Subcutaneous abdominal adipose tissue (tissue), 5 donors: ENCODE measurements at regions not wholly inside any gene's neighbourhood (a gene's known extent, or its start where the extent isn't known, plus 50 kb on each side); places are given as distances from the start of the nearest gene placed in this dataset.

Source experiments
- H3K27ac ChIP-seq: one replicate; pipeline ENCODE4 v1.7.0; 2013; ENCODE audit warnings: low read depth, mild to moderate bottlenecking, inconsistent platforms, low read length, moderate library complexity
- H3K27me3 ChIP-seq, 5 donors: one replicate each; pipeline ENCODE4 v1.7.0; 2013; ENCODE audit warnings: low read length in 5 of 5, inconsistent platforms in 1 of 5; ENCODE audit not compliant: control insufficient read depth in 5 of 5, insufficient read depth in 4 of 5
- H3K36me3 ChIP-seq, 5 donors: one replicate each; pipeline ENCODE4 v1.7.0; 2013; ENCODE audit warnings: low read length in 5 of 5; ENCODE audit not compliant: control insufficient read depth in 5 of 5, insufficient read depth in 5 of 5
- H3K4me1 ChIP-seq, 5 donors: one replicate each; pipeline ENCODE4 v1.7.0; 2013; ENCODE audit warnings: low read length in 5 of 5, mild to moderate bottlenecking in 3 of 5, moderate library complexity in 1 of 5; ENCODE audit not compliant: control insufficient read depth in 5 of 5, insufficient read depth in 5 of 5
- H3K4me3 ChIP-seq, 5 donors: one replicate each; pipeline ENCODE4 v1.7.0; 2013; ENCODE audit warnings: low read length in 5 of 5, low read depth in 1 of 5
- H3K9ac ChIP-seq, 5 donors: one replicate each; pipeline ENCODE4 v1.7.0; 2013; ENCODE audit warnings: low read length in 5 of 5, mild to moderate bottlenecking in 4 of 5, moderate library complexity in 3 of 5
- H3K9me3 ChIP-seq, 5 donors: one replicate each; pipeline ENCODE4 v1.7.0; 2013; ENCODE audit warnings: low read length in 5 of 5; ENCODE audit not compliant: control insufficient read depth in 5 of 5
- donor health status: healthy.
- donor health status: healthy.
- donor health status: healthy.
- donor health status: healthy.
- donor health status: healthy.

DNA sequence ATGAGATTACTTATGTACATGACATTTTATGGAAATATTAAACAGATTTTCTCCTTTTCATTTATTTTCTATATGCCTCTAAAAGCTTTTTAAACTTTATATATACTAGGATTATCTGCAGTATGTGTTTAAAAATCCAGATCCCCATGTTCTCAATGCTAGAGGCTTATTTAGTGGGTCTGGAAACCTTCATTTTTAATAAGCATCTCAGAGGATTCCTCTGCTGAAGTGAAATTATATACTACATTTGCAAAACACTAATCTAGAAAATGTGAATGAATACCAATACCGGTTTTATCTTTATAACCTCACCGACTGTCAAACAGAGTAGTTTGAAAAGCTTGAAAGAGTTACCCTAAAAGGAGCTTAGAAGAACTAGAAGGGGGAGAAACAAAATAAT, 863.8 kb upstream of the ZWINT start:
- Histone ChIP-seq H3K4me1 (no peaks in the 10 kb centered on the region), H3K4me3 (no peak overlapping the region), H3K27ac (no peak overlapping the region), H3K9me3 (no peaks in the 10 kb centered on the region), H3K36me3 (no peaks in the 10 kb centered on the region), H3K9ac (no peak overlapping the region), H3K27me3 (no peaks in the 10 kb centered on the region)

DNA sequence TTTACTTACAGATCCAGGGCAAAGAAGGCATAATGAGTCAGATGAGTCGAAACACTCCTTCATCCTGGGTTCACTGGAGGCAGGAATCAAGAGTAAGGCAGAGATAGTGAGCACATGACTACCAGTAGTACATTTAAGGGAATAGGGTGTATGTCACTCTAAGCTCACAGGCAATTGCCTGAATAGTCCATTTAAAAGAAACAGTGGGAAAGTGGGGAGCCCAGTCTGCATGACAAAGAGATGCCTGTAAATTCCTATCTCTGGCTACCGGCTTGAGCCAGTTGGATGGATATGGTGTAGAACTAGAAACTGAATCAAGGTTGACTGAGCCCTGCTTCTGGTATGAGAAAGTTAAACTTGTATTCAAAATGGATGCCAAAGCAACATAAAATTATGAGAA, 861.5 kb upstream of the ZWINT start:
- H3K4me3 ChIP-seq = no peak overlapping the region
- no peak overlapping the region for H3K27ac ChIP-seq
- H3K27me3 ChIP-seq = no peaks in the 10 kb centered on the region
- no peak overlapping the region for H3K9ac ChIP-seq
- no peaks in the 10 kb centered on the region for H3K36me3 ChIP-seq
- H3K4me1 ChIP-seq = no peaks in the 10 kb centered on the region
- H3K9me3 ChIP-seq = no peaks in the 10 kb centered on the region

DNA sequence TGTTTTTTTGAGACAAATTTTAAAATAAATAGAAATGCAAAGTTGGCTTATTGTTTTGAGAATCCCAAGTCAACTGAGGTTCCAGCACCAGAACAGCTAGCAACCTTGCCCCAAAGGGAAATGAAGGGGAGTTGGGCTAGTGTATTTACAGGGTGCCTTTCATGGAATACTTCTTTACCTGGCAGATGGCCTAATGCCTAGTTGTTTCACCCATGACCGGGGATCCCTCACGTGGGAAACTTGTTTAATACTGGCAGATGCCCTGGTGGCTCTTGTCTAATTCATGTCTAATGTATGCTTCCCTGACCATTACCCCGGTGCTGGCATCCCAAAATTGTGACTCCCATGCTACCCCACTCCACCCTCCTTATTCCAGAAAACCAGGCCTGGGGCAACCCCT, 861.1 kb upstream of the ZWINT start:
- Histone ChIP-seq H3K9ac (no peak overlapping the region), H3K36me3 (no peaks in the 10 kb centered on the region), H3K4me3 (no peak overlapping the region), H3K27ac (no peak overlapping the region), H3K27me3 (no peaks in the 10 kb centered on the region), H3K4me1 (no peaks in the 10 kb centered on the region), H3K9me3 (no peaks in the 10 kb centered on the region)

DNA sequence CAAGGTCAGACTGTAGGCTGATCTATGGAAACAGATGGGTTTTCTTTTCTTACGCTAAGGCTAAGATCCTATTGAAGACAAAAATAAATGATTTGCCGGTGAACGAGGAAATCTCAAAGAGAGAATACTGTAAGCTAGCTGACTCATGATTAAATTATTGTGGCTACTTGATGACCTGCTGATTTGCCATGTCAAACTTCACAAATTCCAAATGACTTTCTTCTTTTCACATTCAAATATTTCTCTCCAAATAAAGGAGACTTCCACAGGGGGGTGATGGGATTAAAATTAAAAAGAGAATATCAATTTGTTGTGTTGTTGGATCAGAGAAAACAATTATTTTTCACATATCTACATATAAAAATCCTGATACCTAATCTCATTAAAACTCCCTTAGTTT, 860.6 kb upstream of the ZWINT start:
- Histone ChIP-seq H3K9me3 (no peaks in the 10 kb centered on the region), H3K27me3 (no peaks in the 10 kb centered on the region), H3K9ac (no peak overlapping the region), H3K36me3 (no peaks in the 10 kb centered on the region), H3K4me3 (no peak overlapping the region), H3K27ac (no peak overlapping the region), H3K4me1 (no peaks in the 10 kb centered on the region)

DNA sequence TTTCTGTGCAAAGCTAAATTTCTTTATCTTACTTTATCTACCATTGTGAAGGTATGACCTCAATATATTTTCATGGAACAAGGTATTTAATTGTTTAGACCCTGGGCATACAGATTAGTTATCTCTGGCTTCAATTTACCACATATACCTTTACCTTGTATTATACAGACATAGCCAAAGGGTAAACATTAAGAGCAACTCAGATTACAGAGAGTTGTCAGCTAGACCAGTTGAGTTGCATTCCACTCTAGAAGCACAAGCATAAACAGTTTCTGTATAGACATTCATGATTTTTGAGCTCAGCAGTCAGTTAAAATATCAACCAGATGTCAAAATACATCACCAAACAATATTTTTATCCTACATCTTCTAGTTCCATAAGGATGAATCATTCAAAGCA, 857.3 kb upstream of the ZWINT start:
- H3K9me3 ChIP-seq = no peaks in the 10 kb centered on the region

DNA sequence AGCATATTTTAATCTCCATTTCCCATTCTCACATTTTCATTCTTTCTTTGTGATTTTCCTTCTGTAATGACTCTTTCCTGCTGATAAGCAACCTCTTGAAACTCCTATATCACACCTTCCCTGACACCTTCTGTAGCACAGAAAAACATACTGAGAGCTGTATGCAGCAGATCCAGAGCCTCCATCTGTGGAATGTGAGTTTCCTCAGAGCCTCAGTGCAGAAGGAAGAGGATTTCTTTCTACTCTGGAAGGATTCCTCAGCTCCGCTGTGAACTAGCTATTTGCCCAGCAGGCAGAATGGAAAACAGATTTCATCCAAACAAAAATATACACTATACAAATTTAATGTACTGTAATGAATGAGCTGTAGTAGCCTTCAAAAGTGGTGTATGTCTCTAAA, 841.3 kb upstream of the ZWINT start:
- Histone ChIP-seq H3K27ac (no peak overlapping the region), H3K9me3 (no peaks in the 10 kb centered on the region), H3K4me1 (no peaks in the 10 kb centered on the region), H3K9ac (no peak overlapping the region), H3K36me3 (no peaks in the 10 kb centered on the region), H3K27me3 (no peaks in the 10 kb centered on the region), H3K4me3 (no peak overlapping the region)

More for the DNA sequence above, 857.3 kb upstream of the ZWINT start:
- no peak overlapping the region for H3K4me3 ChIP-seq
- no peaks in the 10 kb centered on the region for H3K36me3 ChIP-seq
- H3K27me3 ChIP-seq = no peaks in the 10 kb centered on the region
- H3K27ac ChIP-seq = no peak overlapping the region
- no peak overlapping the region for H3K9ac ChIP-seq
- H3K4me1 ChIP-seq = no peaks in the 10 kb centered on the region

DNA sequence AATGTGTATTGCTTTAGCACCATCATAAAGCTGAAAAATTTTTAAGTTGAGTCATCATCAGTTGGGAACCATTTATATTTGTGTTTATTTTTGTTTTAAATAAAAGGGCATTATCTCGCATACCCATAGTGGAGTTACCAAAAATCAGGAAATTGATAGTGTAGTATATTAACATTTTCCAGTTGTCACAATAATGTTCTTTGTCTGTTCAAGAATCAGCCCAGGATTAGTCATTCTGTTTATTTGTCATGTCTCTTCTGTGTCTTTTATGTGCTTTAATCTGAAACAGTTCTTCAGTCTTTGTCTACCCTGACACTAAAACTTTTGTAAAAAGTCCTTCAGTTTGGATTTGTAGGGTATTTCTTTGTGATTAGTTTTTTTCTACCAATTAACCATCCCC, 827.8 kb upstream of the ZWINT start:
- Histone ChIP-seq H3K4me1 (no peaks in the 10 kb centered on the region), H3K4me3 (no peak overlapping the region), H3K36me3 (no peaks in the 10 kb centered on the region), H3K27me3 (no peaks in the 10 kb centered on the region), H3K9me3 (peaks cover 0 to 3% (median 0%) of the 10 kb centered on the region in 5 donors), H3K27ac (no peak overlapping the region), H3K9ac (no peak overlapping the region)

DNA sequence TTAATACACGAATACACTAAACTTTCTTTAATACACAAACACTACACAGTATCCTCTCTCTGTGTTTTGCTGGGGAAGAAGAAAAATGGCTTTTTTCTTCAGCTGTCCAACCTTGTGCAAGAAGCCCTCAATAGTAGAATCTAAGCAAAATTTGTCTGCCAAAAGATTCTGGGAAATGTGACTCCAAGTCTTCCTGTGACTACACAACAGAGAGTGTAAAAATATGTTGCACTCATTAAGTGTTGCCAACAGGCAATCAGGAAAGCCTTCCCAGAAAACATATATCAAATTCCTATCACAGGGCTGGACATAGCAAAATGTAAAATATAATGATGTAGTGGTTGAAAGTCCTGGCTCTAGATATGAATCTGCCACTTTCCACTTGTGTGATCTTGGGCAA, 825.1 kb upstream of the ZWINT start:
- no peaks in the 10 kb centered on the region for H3K4me1 ChIP-seq

DNA sequence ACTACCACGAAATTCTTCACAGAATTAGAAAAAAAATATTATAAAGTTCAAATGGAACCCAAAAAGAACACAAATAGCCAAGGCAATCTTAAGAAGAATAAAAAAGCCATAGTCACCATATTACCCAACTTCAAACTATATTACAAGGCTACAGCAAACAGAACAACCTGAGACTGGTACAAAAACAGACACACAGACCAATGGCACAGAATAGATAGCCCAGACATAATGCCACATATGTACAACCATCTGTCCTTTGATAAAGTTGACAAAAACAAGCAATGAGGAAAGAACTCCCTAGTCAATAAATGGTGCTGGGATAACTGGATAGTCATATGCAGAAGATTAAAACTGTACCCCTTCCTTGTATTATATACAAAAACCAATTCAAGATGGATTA, 808.5 kb upstream of the ZWINT start:
- H3K4me1 ChIP-seq = no peaks in the 10 kb centered on the region

More for the DNA sequence above, 825.1 kb upstream of the ZWINT start:
- Histone ChIP-seq H3K27me3 (no peaks in the 10 kb centered on the region), H3K9me3 (peaks cover 0 to 3% (median 0%) of the 10 kb centered on the region in 5 donors), H3K36me3 (no peaks in the 10 kb centered on the region), H3K27ac (no peak overlapping the region), H3K9ac (no peak overlapping the region), H3K4me3 (no peak overlapping the region)

DNA sequence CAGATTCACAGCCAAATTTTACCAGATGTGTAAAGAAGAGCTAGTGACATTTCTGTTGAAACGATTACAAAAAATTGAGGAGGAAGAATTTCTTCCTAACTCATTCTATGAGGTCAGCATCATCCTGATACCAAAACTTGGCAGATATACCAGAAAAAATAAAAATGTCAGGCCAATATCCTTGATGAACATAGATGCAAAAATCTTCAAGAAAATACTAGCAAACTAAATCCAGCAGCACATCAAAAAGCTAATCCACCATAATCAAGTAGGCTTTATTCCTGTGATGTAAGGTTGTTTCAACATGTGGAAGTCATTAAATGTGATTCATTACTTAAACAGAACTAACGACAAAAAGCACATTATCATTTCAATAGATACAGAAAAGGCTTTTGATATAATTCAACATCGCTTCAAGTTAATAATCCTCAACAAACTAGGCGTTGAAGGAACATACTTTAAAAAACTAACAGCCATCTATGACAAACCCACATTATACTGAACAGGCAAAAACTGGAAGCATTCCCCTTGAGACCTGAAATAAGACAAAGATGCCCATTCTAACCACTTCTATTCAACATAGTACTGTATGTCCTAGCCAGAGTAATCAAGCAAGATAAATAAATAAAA, 807.7 kb upstream of the ZWINT start:
- Histone ChIP-seq H3K4me3 (no peak overlapping the region), H3K27ac (no peak overlapping the region), H3K9ac (no peak overlapping the region), H3K27me3 (no peaks in the 10 kb centered on the region), H3K4me1 (no peaks in the 10 kb centered on the region), H3K9me3 (no peaks in the 10 kb centered on the region), H3K36me3 (no peaks in the 10 kb centered on the region)

More for the DNA sequence above, 808.5 kb upstream of the ZWINT start:
- no peak overlapping the region for H3K9ac ChIP-seq
- no peak overlapping the region for H3K27ac ChIP-seq
- H3K36me3 ChIP-seq = no peaks in the 10 kb centered on the region
- H3K27me3 ChIP-seq = no peaks in the 10 kb centered on the region
- no peak overlapping the region for H3K4me3 ChIP-seq
- H3K9me3 ChIP-seq = no peaks in the 10 kb centered on the region

DNA sequence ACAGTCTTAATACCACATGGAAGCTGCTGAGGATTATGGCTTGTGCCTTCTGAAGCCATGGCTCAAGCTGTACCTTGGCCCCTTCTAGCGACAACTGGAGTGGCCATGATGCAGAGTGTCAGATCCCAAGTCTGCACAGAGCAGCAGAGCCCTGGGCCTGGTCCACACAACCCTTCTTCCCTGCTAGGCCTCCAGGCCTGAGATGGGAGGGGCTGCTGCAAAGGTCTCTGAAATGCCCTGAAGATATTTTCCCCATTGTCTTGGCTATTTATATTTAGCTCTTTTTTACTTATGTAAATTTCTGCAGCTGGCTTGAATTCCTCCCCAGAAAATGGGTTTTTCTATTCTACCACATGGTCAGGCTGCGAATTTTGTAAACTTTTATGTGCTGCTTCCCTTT, 804.6 kb upstream of the ZWINT start:
- H3K4me1 ChIP-seq = no peaks in the 10 kb centered on the region
- H3K4me3 ChIP-seq = no peak overlapping the region
- H3K9ac ChIP-seq = no peak overlapping the region
- H3K9me3 ChIP-seq = no peaks in the 10 kb centered on the region
- no peaks in the 10 kb centered on the region for H3K27me3 ChIP-seq
- no peaks in the 10 kb centered on the region for H3K36me3 ChIP-seq
- no peak overlapping the region for H3K27ac ChIP-seq
